Erythroblast (primary cell): ENCODE measurements at regions not wholly inside any gene's neighbourhood (a gene's known extent, or its start where the extent isn't known, plus 50 kb on each side); places are given as distances from the start of the nearest gene placed in this dataset.

Experiments used
- GATA1 ChIP-seq: IDR thresholded peaks from 2 replicates; pipeline ENCODE4 v1.6.1; 2011; ENCODE audit warnings: low read depth, mild to moderate bottlenecking, control low read depth, low read length, moderate library complexity
- POLR2A ChIP-seq: IDR thresholded peaks from 2 replicates; pipeline ENCODE4 v1.6.1; 2011; ENCODE audit warnings: mild to moderate bottlenecking, low read length

GRCh38 chr2:66696886-66697285 is 262.0 kb downstream of the MEIS1 start:
- TF ChIP-seq POLR2A = no peak
- TF ChIP-seq GATA1 = no peak
